ENCODE measurements at regions not wholly inside any gene's neighbourhood (a gene's known extent, or its start where the extent isn't known, plus 50 kb on each side); places are given as distances from the start of the nearest gene placed in this dataset.
"Not testable (repeated sequence)": the region's sequence is repeated elsewhere in the genome, so short reads cannot be mapped to it uniquely, and the experiment has no call there.

GRCh38 chr1:245070836-245071615 is 83.8 kb upstream of the KIF26B start:
- DNase-seq (no peak), ATAC-seq (ENCODE audit: poor library complexity) (no peak)
- intact Hi-C loops (cut with DNase I) = no loop called here

- ATAC-seq (ENCODE audit: poor library complexity) = no peak
- intact Hi-C loops (cut with DNase I) = no loop called here
- no peak for DNase-seq
Measured at GRCh38 chr1:245067257-245067656, 87.5 kb upstream of the KIF26B start.

GRCh38 chr1:245062741-245063305 is 92.0 kb upstream of the KIF26B start:
- DNase-seq = no peak
- ATAC-seq (ENCODE audit: poor library complexity) = no peak
- intact Hi-C loops (cut with DNase I) = no loop called here

GRCh38 chr1:245061808-245062207 is 93.0 kb upstream of the KIF26B start:
- DNase-seq; intact Hi-C loops (cut with DNase I): not testable (repeated sequence)

GRCh38 chr1:245060684-245061374 is 94.0 kb upstream of the KIF26B start:
- intact Hi-C loops (cut with DNase I) = no loop called here

More at GRCh38 chr1:245061808-245062207, 93.0 kb upstream of the KIF26B start:
- ATAC-seq (ENCODE audit: poor library complexity) = not testable (repeated sequence)

GRCh38 chr1:245059806-245060424 is 94.9 kb upstream of the KIF26B start:
- DNase-seq = no peak
- ATAC-seq (ENCODE audit: poor library complexity) = no peak
- intact Hi-C loops (cut with DNase I) = no loop called here

More at GRCh38 chr1:245060684-245061374, 94.0 kb upstream of the KIF26B start:
- no peak for DNase-seq
- no peak for ATAC-seq (ENCODE audit: poor library complexity)

GRCh38 chr1:245058882-245059281 is 95.9 kb upstream of the KIF26B start:
- ATAC-seq (ENCODE audit: poor library complexity) (no peak), DNase-seq (no peak)
- intact Hi-C loops (cut with DNase I) = no loop called here

- DNase-seq = no peak
- no peak for ATAC-seq (ENCODE audit: poor library complexity)
- intact Hi-C loops (cut with DNase I) = no loop called here
Measured at GRCh38 chr1:245058436-245058835, 96.3 kb upstream of the KIF26B start.

GRCh38 chr1:245056913-245057312 is 97.9 kb upstream of the KIF26B start:
- intact Hi-C loops (cut with DNase I) = no loop called here
- DNase-seq = no peak
- no peak for ATAC-seq (ENCODE audit: poor library complexity)

GRCh38 chr1:245056296-245056695 is 98.5 kb upstream of the KIF26B start:
- DNase-seq; ATAC-seq (ENCODE audit: poor library complexity); intact Hi-C loops (cut with DNase I): not testable (repeated sequence)

- DNase-seq (no peak), ATAC-seq (ENCODE audit: poor library complexity) (no peak)
- intact Hi-C loops (cut with DNase I) = no loop called here
Measured at GRCh38 chr1:245055752-245056151, 99.0 kb upstream of the KIF26B start.

GRCh38 chr1:245054507-245055270 is 100.1 kb upstream of the KIF26B start:
- intact Hi-C loops (cut with DNase I) = no loop called here
- DNase-seq = no peak
- ATAC-seq (ENCODE audit: poor library complexity) = no peak

- ATAC-seq (ENCODE audit: poor library complexity) (no peak), DNase-seq (no peak)
- intact Hi-C loops (cut with DNase I) = no loop called here
Measured at GRCh38 chr1:245054105-245054504, 100.7 kb upstream of the KIF26B start.

- no peak for DNase-seq
- ATAC-seq (ENCODE audit: poor library complexity) = peak; percentile 6
- intact Hi-C loops (cut with DNase I) = no loop called here
Measured at GRCh38 chr1:245052258-245052657, 102.5 kb upstream of the KIF26B start.

- ATAC-seq (ENCODE audit: poor library complexity) (peak; percentile 86), DNase-seq (peak; percentile 69)
- intact Hi-C loops (cut with DNase I) = no loop called here
Measured at GRCh38 chr1:245051349-245052221, 103.2 kb upstream of the KIF26B start.

GRCh38 chr1:245046769-245047168 is 108.0 kb upstream of the KIF26B start:
- intact Hi-C loops (cut with DNase I) = loop anchor here (10.0 kb wide), 1 partner anchor 212 kb away; the partner anchor contains the start of gene COX20
- DNase-seq (no peak), ATAC-seq (ENCODE audit: poor library complexity) (no peak)

GRCh38 chr1:245046315-245046714 is 108.5 kb upstream of the KIF26B start:
- DNase-seq (no peak), ATAC-seq (ENCODE audit: poor library complexity) (no peak)
- intact Hi-C loops (cut with DNase I) = loop anchor here (10.0 kb wide), 1 partner anchor 212 kb away; the partner anchor contains the start of gene COX20

All from Right ventricle myocardium superior (tissue), 1 donor.